ENCODE measurements at regions not wholly inside any gene's neighbourhood (a gene's known extent, or its start where the extent isn't known, plus 50 kb on each side); places are given as distances from the start of the nearest gene placed in this dataset.

GRCh38 chr19:34824686-34825085, 51.7 kb upstream of the ZNF599 start:
- H4K20me1 ChIP-seq (ENCODE audit: insufficient read depth), result no peaks in the 10 kb centered on the region
- CTCF ChIA-PET, result no interaction called here
- TF ChIP-seq ZBTB33 (IDR thresholded peaks at IDR 0.05; ENCODE audit: extremely low read depth, insufficient replicate concordance, low read length) (no peak), EGR1 (IDR thresholded peaks at IDR 0.05; ENCODE audit: low read depth) (no peak), RAD21 (IDR thresholded peaks at IDR 0.05; ENCODE audit: low read depth) (no peak), SRF (IDR thresholded peaks at IDR 0.05; ENCODE audit: low read depth) (no peak), ZFX (IDR thresholded peaks at IDR 0.05) (no peak), CEBPB (IDR thresholded peaks at IDR 0.05; ENCODE audit: low read depth) (no peak), EZH2phosphoT487 (IDR thresholded peaks at IDR 0.05; ENCODE audit: borderline replicate concordance) (no peak), ATF3 (IDR thresholded peaks at IDR 0.05) (no peak), TCF7L2 (IDR thresholded peaks at IDR 0.05; ENCODE audit: borderline replicate concordance, extremely low read depth, insufficient read depth, insufficient read length) (no peak), CBX3 (IDR thresholded peaks at IDR 0.05; ENCODE audit: low read depth) (no peak)
- no peaks in the 10 kb centered on the region for H3K4me1 ChIP-seq (ENCODE audit: control insufficient read depth in 1 of 2, insufficient read depth in 2 of 2, low read length in 2 of 2)
- no peak overlapping the region for H2AFZ ChIP-seq (ENCODE audit: low read depth, low read length, poor library complexity, severe bottlenecking)
- no peaks in the 10 kb centered on the region for H3K36me3 ChIP-seq (ENCODE audit: control insufficient read depth in 1 of 2, insufficient read depth in 2 of 2, low read length in 2 of 2)
- H3K4me3 ChIP-seq (replicated peaks in 1 of 2; ENCODE audit: low read depth in 1 of 2, low read length in 2 of 2), result no peak overlapping the region
- H3K27me3 ChIP-seq (ENCODE audit: insufficient read depth, low read length), result peaks cover 4% of the 10 kb centered on the region; the same call in 1 of the 2 replicates
- H3K9ac ChIP-seq (ENCODE audit: low read length), result no peak overlapping the region
- RAD21 ChIA-PET (ENCODE audit: low non-redundant PET in 1 of 2, low total read pairs in 2 of 2, uncharacterized antibody in 2 of 2, unreplicated experiment in 2 of 2), result no interaction called here
- H3K4me2 ChIP-seq (ENCODE audit: low read length), result no peak overlapping the region
- POLR2A ChIA-PET, result no interaction called here
- no peaks in the 10 kb centered on the region for H3K9me3 ChIP-seq (ENCODE audit: control insufficient read depth in 1 of 2, insufficient read depth in 1 of 2, low read depth in 1 of 2, low read length in 2 of 2)
- ATAC-seq (no peak), DNase-seq (ENCODE audit: low read depth, low spot score) (no peak)
- intact Hi-C loops (cut with micrococcal nuclease), result no loop called here
- BruUV-seq (replicated peaks), result no TSS peak
- no peaks in the 10 kb centered on the region for H3K9me2 ChIP-seq (ENCODE audit: insufficient read depth)
- H3K79me2 ChIP-seq (ENCODE audit: insufficient read depth, low read length), result no peaks in the 10 kb centered on the region
- H3K27ac ChIP-seq (ENCODE audit: low read depth, low read length), result no peak overlapping the region
